ENCODE measurements at regions not wholly inside any gene's neighbourhood (a gene's known extent, or its start where the extent isn't known, plus 50 kb on each side); places are given as distances from the start of the nearest gene placed in this dataset.
"Not testable (repeated sequence)": the region's sequence is repeated elsewhere in the genome, so short reads cannot be mapped to it uniquely, and the experiment has no call there.

DNA sequence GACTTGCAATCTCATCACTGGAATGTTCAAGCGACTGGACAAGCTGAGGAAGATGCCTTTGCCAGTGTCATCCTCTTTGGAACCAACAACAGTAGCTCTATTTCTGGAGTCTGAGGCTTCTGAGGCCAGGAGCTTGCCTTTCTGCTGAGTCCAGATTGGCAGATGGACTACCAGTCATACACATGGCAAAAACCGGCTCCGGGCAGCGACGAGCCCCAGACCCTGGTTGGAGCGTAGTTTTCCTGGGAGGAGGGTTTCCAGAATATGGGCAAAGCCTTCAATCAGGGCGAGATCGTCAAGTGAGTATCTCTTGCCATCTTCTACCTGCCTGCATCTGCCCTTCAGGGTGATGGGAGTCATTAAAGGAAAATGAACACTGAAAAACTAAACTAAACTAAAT is 807.9 kb downstream of the C4orf33 start:
- DNase-seq: no peak

DNA sequence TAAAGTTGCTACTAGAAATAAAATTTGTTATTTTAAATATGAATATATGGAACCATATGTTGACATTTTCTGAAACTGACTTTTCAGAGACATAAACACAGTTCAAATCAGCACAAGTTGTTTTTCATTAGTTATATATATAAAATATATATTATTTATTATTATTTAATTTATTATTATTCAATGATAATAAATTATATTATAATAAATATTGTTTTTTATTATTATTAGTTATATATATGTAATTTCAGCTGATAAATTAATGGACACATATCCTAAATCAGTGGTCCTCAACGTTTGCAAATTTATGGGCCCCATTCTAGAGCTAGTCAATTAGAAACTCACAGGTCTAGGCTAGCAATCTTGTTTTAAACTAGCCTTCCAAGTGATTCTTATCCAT is 809.3 kb downstream of the C4orf33 start:
- DNase-seq: no peak

DNA sequence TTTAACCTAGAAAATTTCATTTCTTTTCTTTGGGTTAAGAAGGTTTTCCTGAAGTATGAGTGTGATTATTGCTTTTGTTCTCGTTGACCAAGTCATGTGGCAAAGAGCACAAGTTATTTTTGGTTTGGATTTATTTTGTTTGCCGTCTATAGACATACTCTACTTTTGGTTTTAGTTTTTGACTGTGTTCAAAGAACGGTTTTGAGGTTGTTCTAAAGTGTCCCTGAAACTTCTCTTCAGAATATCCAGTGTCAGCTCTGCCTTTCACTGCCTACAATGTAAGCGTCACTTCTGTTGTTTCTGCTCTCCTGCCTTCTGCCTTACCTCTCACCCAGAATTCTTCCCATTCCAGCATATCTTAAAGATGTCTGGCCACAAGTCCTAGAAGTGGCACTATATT is 812.2 kb downstream of the C4orf33 start:
- no peak for DNase-seq

DNA sequence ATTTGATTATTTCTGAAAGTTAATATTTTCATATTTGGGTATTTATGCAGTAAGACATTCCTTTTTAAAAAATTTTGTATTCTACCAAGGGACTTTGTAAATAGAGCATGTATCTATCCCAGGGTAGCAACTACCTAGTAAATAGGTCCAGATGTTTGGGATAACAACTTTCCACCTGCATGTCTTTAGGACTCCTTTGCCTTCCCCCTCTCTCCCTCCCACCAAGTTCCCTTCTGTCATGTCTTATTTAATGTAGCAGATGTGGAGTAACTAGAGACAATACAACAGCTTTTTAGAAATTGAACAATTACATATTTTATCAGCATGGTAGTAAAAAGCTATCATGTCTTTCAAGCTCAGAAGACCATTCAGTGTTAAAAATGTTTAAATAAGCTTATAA is 821.0 kb downstream of the C4orf33 start:
- DNase-seq: no peak

DNA sequence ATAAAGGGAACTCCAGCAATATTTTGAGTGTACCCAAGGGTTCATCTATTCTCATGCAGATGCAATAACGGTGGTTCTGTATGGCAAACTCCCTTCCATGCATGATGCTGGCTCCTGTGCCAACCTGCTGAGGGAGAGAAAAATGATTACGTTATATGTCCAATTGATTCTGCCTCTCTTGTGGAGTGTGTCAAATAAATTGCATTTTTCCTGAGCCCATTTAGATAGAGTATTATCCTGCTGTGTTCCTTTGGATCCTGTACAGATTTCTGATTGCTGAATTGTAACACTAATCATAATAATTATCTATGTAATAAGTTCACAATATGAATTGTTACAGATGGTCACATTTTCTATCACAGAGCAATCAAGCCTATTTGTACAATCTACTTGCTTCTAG is 821.7 kb downstream of the C4orf33 start:
- no peak for DNase-seq

DNA sequence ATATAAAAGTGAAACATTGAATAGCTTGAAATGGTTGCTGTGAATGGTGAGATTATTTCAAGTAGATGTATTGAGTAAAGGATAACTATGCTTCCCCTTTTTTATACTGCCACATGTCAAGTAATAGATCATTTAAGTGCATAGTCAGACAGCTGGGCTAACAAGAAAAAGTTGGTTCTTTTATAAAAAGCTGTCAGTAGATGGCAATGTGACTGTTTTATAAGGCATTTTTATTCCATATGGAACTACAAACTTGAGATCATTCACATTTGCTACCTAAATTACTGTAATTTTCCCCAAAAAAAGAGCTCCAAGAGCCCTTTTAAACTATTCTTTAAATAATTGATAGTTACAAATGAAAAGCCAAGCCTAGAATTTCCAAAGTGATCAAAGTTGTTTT is 831.0 kb downstream of the C4orf33 start:
- no peak for DNase-seq

- DNase-seq: no peak
These were observed 833.1 kb downstream of the C4orf33 start for GRCh38 chr4:129929052-129929451.

DNA sequence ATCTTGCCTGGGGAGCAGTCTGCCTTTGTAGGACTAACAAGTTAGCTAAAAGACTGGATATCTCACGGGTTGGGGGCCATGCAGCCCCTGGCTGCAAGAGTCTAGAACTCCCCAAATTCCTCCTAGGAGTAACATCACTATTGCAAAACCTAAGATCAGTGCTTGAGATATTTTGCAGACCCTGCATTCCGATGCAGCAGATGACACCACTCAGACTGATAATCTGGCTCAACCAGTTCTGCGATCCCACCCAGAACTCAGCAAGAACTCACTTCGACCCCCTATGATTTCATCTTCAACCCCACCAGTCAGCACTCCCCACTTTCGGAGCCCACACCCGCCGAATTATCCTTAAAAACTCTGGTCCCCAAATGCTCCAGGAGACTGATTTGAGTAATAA is 834.0 kb downstream of the C4orf33 start:
- DNase-seq: no peak

DNA sequence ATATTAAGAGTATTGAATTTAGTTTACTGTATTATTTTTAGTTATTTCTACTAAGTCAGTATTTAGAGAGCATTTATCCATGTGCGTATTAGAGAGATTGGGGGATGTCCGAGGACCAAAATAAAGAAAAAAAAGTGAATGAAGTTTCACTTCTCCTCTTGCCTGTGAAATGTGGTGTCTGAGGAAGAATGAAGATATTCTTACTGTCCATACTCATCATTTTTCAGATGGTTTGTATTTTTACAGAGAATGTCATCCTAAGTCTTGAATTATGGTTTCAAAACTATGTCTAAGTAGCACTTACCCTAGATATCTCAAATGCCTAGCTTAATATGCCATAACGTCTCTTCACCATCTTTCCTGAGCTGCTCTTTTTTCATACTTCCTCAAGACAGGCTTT is 854.3 kb downstream of the C4orf33 start:
- DNase-seq: no peak

DNA sequence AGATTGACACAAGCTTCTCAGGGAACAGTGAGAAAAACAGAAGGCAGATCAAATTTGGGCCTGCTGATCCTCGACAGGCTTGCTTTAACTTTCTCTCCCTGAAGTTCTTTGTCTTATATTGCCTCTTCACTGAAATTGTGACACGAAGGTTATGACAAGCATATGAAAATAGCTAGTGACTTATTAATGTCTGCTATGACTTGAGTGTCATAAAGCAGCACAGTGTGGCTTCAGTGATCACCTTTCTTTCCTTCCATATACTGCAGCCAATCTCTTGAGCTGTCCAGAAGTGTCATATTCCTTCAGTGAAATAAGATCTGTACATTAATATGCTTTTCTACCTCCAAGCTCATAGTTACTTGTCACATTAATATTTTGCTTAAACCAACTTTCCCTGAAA is 870.2 kb downstream of the C4orf33 start:
- DNase-seq: no peak

GRCh38 chr4:129968366-129968765 is 872.4 kb downstream of the C4orf33 start:
- no peak for DNase-seq

DNA sequence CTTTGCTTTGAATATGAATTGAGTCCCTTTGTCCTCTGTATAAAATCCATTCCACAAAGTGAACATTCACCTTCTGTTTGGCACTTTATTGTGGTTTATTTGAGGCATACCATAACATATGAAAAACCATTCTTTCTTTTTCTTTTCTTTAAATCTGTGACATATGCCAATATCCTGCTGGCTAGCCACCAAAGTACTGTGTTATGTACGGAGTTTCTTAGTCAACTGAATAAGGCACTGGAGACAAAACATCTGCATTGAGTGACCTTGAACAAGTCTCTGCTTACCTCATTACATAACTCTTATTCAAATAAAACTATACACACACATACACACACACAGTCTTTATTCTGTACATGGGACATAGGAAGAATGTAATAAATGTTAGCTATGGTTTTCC is 872.8 kb downstream of the C4orf33 start:
- no peak for DNase-seq

DNA sequence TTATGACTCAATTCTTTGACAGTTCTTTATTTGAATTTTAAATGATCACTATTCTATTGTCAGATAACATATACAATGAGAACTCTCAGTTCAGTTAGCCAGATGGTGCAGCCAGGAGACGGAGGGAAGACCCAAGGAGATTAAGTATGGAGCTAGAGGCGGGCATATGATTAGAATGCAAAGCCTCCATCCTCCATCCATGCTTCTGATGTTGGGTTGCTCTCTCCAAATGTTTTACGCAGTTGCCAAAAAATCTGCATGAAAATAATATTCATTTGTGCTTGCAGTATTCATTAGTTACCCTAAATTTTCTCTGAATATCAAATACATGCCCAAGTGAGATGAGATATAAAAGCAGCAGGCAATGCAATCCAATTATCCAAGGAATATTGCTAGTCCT is 874.8 kb downstream of the C4orf33 start:
- DNase-seq: no peak

GRCh38 chr4:129971419-129971818 is 875.5 kb downstream of the C4orf33 start:
- no peak for DNase-seq

GRCh38 chr4:129972257-129972656 is 876.3 kb downstream of the C4orf33 start:
- DNase-seq: no peak

DNA sequence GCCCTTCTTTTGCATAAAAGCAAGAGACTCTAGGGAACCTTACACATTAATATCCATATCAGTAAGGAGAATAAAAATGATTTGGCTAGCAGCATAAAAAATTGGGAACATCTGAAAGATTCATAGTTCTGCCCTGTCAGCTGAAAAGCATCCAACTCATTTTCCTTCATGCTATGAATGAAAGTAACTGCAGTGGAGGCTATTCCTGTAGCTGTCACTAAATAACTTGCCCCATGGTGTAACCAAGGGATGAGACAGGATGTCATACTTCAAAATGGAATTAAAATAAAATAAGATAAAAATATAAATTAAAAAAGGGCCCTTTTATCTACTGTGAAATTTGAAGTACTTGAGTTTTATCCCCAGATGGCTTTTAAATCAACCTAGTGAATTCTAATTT is 878.8 kb downstream of the C4orf33 start:
- DNase-seq: no peak

- DNase-seq: no peak
These were observed 882.4 kb downstream of the C4orf33 start for GRCh38 chr4:129978315-129978714.

DNA sequence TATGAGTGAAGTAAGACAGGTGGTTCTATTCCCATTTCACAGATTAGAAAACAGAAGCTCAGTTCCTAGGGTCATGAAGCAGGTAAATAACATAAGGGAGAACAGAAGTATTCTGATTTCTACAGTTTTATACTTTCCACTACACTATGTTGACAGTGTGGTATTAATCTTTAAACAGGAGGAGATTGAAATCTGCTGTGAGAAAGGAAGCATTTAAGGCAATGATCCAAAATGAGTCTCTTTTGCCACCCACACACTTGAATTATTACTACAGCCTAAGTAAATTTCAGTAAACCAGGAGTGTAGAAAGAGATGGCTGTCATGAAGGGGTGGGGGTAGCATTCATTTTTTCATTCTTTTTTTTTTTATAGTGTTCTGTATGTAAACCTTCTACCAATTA is 893.0 kb downstream of the C4orf33 start:
- no peak for DNase-seq

GRCh38 chr4:129994715-129995114 is 898.8 kb downstream of the C4orf33 start:
- no peak for DNase-seq

DNA sequence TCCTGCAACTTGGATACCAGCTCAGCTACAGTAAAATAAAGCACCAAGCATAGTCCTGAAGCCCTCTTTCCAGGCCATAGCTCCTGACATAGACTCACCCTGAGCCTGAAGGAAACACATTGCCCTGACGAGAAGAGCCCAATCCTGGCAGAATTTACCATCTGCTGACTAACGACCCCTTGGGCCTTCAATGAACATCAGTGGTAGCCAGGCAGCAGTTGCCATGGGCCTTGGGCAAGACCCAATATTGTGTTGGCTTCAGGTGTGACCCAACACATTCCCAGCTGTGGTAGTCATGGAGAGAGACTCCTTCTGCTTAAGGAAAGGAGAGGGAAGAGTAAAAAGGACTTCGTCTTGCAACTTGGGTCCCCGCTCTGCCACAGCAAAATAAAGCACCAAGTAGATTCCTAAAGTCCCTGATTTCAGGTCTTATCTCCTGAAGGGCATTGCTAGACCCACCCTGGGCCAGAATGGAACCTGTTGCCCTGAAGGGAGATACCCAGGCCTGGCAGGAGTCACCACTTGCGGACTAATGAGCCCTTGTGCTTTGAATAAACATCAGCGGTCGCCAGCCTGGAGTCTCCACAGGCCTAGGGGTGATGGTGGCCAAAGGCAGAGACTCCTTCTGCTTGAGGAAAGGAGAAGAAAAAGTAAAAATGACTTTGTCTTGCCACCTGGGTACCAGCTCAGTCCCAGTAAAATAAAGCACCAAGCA is 902.6 kb downstream of the C4orf33 start:
- DNase-seq: no peak

DNA sequence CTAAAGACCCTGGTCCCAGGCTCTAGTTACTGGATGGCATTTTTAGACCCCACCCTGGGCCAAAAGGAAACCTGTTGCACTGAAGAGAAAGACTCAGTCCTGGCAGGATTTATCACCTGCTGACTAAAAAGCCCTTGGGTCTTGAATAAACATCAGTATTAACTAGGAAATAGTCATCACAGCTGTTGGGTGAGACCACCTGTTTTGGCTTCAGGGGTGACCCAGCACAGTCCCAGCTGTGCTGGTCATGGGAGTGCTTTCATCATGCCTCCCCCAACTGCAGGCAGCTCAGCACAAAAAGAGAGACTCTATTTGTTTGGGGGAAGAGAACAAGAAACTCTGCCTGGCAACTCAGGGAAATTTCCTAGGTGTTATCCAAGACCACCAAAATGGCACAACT is 903.2 kb downstream of the C4orf33 start:
- no peak for DNase-seq

DNA sequence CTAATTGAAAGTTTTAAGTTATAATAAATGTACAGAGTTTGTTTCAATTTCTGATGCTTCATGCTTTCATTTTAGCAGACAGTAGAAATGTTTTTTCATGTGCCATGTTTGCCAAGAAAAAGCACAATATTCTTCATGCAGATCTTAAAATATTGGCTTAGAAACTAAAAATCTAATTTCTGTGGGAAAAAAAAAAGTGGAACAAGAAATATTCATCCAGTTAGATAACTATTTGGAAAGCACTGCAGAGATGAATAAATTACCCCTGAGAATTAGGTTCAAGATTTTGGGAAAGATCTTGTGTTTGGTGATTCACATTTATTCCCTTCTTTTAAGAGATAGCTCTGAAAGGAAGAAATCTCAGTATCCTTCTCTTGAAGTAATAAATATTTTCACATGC is 912.5 kb downstream of the C4orf33 start:
- no peak for DNase-seq

GRCh38 chr4:130012806-130013205 is 916.9 kb downstream of the C4orf33 start:
- DNase-seq: not testable (repeated sequence)

GRCh38 chr4:130021706-130022105 is 925.8 kb downstream of the C4orf33 start:
- no peak for DNase-seq

DNA sequence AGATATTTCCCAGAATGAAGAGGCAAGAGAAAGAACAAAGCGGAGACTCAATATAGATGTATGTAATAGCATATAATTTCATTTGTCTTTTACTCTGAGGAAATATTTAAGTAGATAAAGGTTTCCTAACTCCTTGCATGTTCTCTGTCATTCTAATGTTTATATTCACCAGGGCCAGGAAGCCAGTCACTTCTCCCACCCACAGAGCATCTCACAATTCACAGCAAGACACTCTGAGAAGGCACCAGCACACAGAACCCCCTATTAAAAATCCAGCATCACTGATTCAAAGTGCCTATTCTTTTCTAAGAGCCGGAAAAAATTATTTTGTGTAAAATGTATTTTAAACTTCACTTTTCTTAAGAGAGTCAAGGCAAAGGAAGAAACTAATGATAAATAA is 927.1 kb downstream of the C4orf33 start:
- no peak for DNase-seq

Measured in hindlimb muscle (tissue), 1 donor.